Thymus (tissue), 11 donors: ENCODE measurements at regions not wholly inside any gene's neighbourhood (a gene's known extent, or its start where the extent isn't known, plus 50 kb on each side); places are given as distances from the start of the nearest gene placed in this dataset.

ENCODE experiments used
- DNase-seq, 9 donors: peaks; one replicate each; pipeline ENCODE4 v3.0.0-alpha.2; 2013; ENCODE audit warnings: low spot score in 9 of 9, low read depth in 6 of 9, missing footprints in 1 of 9
- H3K27ac ChIP-seq, 2 donors: one replicate each; pipeline ENCODE4 v1.5.1; 2013; ENCODE audit warnings: control low read depth in 1 of 2, low read depth in 1 of 2, low read length in 1 of 2, mild to moderate bottlenecking in 1 of 2, moderate library complexity in 1 of 2
- H3K27me3 ChIP-seq, 2 donors: one replicate each; pipeline ENCODE4 v1.5.1; 2013; ENCODE audit warnings: low read length in 1 of 2; ENCODE audit not compliant: control insufficient read depth in 2 of 2, insufficient read depth in 1 of 2
- H3K36me3 ChIP-seq, 2 donors: one replicate each; pipeline ENCODE4 v1.5.1; 2013; ENCODE audit warnings: low read length in 1 of 2, mild to moderate bottlenecking in 1 of 2, moderate library complexity in 1 of 2; ENCODE audit not compliant: control insufficient read depth in 2 of 2, insufficient read depth in 2 of 2
- H3K4me1 ChIP-seq, 2 donors: one replicate each; pipeline ENCODE4 v1.5.1; 2013; ENCODE audit warnings: low read length in 2 of 2; ENCODE audit not compliant: control insufficient read depth in 2 of 2, insufficient read depth in 2 of 2
- H3K4me3 ChIP-seq, 2 donors: one replicate each; pipeline ENCODE4 v1.5.1; 2013; ENCODE audit warnings: low read length in 2 of 2, control low read depth in 1 of 2, mild to moderate bottlenecking in 1 of 2
- H3K9me3 ChIP-seq, 2 donors: one replicate each; pipeline ENCODE4 v1.5.1; 2013; ENCODE audit warnings: low read length in 1 of 2, mild to moderate bottlenecking in 1 of 2; ENCODE audit not compliant: control insufficient read depth in 2 of 2, insufficient read depth in 1 of 2
- WGBS: extraction: QIAGEN DNeasy Blood & Tissue Kit; methylation state at CpG from one replicate; pipeline ENCODE4 v1.1.7; 2013; 5-methylcytosine and 5-hydroxymethylcytosine counted together
- donor health status: healthy.

- Histone ChIP-seq H3K27me3 (no peaks in the 10 kb centered on the region), H3K36me3 (no peaks in the 10 kb centered on the region), H3K9me3 (peaks cover 0 to 3% of the 10 kb centered on the region in 2 donors), H3K27ac (no peak overlapping the region), H3K4me1 (no peaks in the 10 kb centered on the region), H3K4me3 (no peak overlapping the region)
- DNase-seq: no peak
- 70% methylated on average over 3 of the region's 3 CpGs for WGBS
Measured at GRCh38 chr11:80521592-80521991, 1080.8 kb upstream of the TENM4 start.

- WGBS: 66% methylated on average over 2 of the region's 2 CpGs
- Histone ChIP-seq H3K27me3 (no peaks in the 10 kb centered on the region), H3K4me1 (no peaks in the 10 kb centered on the region), H3K9me3 (peaks cover 0 to 3% of the 10 kb centered on the region in 2 donors), H3K4me3 (no peak overlapping the region), H3K27ac (no peak overlapping the region), H3K36me3 (no peaks in the 10 kb centered on the region)
- no peak for DNase-seq
Measured at GRCh38 chr11:80520507-80520887, 1079.7 kb upstream of the TENM4 start.

- H3K4me3 ChIP-seq: no peak overlapping the region
- no peaks in the 10 kb centered on the region for H3K27me3 ChIP-seq
- H3K9me3 ChIP-seq: peaks cover 0 to 3% of the 10 kb centered on the region in 2 donors
- 74% methylated on average over 7 of the region's 7 CpGs for whole genome bisulfite sequencing
- no peaks in the 10 kb centered on the region for H3K4me1 ChIP-seq
- H3K27ac ChIP-seq: no peak overlapping the region
- DNase-seq: no peak
- H3K36me3 ChIP-seq: no peaks in the 10 kb centered on the region
Measured at GRCh38 chr11:80519596-80520506, 1079.0 kb upstream of the TENM4 start.

GRCh38 chr11:80517701-80518100 lies 1076.9 kb upstream of the TENM4 start:
- Histone ChIP-seq H3K9me3 (peaks cover 0 to 3% of the 10 kb centered on the region in 2 donors), H3K4me1 (no peaks in the 10 kb centered on the region), H3K27me3 (no peaks in the 10 kb centered on the region), H3K4me3 (no peak overlapping the region), H3K36me3 (no peaks in the 10 kb centered on the region), H3K27ac (no peak overlapping the region)
- WGBS: 92% methylated on average over 2 of the region's 2 CpGs
- no peak for DNase-seq

GRCh38 chr11:80515097-80515496 lies 1074.3 kb upstream of the TENM4 start:
- no peak for DNase-seq
- 83% methylated on average over 1 of the region's 1 CpG for WGBS
- no peaks in the 10 kb centered on the region for H3K27me3 ChIP-seq
- H3K9me3 ChIP-seq: peaks cover 0 to 3% of the 10 kb centered on the region in 2 donors
- no peaks in the 10 kb centered on the region for H3K4me1 ChIP-seq
- no peaks in the 10 kb centered on the region for H3K36me3 ChIP-seq
- no peak overlapping the region for H3K4me3 ChIP-seq
- no peak overlapping the region for H3K27ac ChIP-seq

- no peaks in the 10 kb centered on the region for H3K27me3 ChIP-seq
- WGBS: 85% methylated on average over 3 of the region's 3 CpGs
Measured at GRCh38 chr11:80512491-80512890, 1071.7 kb upstream of the TENM4 start.

GRCh38 chr11:80505771-80506170 lies 1064.9 kb upstream of the TENM4 start:
- no peaks in the 10 kb centered on the region for H3K27me3 ChIP-seq
- no peaks in the 10 kb centered on the region for H3K4me1 ChIP-seq
- no peaks in the 10 kb centered on the region for H3K36me3 ChIP-seq
- peaks cover 0 to 12% of the 10 kb centered on the region in 2 donors for H3K9me3 ChIP-seq
- WGBS: 89% methylated on average over 8 of the region's 8 CpGs
- no peak overlapping the region for H3K27ac ChIP-seq
- H3K4me3 ChIP-seq: no peak overlapping the region
- DNase-seq: no peak

More at GRCh38 chr11:80512491-80512890, 1071.7 kb upstream of the TENM4 start:
- DNase-seq: no peak
- H3K4me3 ChIP-seq: no peak overlapping the region
- H3K9me3 ChIP-seq: peaks cover 0 to 3% of the 10 kb centered on the region in 2 donors
- H3K27ac ChIP-seq: no peak overlapping the region
- H3K4me1 ChIP-seq: no peaks in the 10 kb centered on the region
- H3K36me3 ChIP-seq: no peaks in the 10 kb centered on the region

- no peak overlapping the region for H3K4me3 ChIP-seq
- no peak for DNase-seq
- H3K27ac ChIP-seq: no peak overlapping the region
- H3K4me1 ChIP-seq: no peaks in the 10 kb centered on the region
- WGBS: 82% methylated on average over 1 of the region's 1 CpG
- H3K9me3 ChIP-seq: peaks cover 0 to 18% of the 10 kb centered on the region in 2 donors
- no peaks in the 10 kb centered on the region for H3K27me3 ChIP-seq
- no peaks in the 10 kb centered on the region for H3K36me3 ChIP-seq
Measured at GRCh38 chr11:80503990-80504389, 1063.2 kb upstream of the TENM4 start.

GRCh38 chr11:80502511-80502910 lies 1061.7 kb upstream of the TENM4 start:
- Histone ChIP-seq H3K9me3 (peaks cover 0 to 18% of the 10 kb centered on the region in 2 donors), H3K4me3 (no peak overlapping the region), H3K27ac (no peak overlapping the region), H3K36me3 (no peaks in the 10 kb centered on the region), H3K27me3 (no peaks in the 10 kb centered on the region), H3K4me1 (no peaks in the 10 kb centered on the region)
- 69% methylated on average over 3 of the region's 3 CpGs for WGBS
- no peak for DNase-seq
